ENCODE measurements at regions not wholly inside any gene's neighbourhood (a gene's known extent, or its start where the extent isn't known, plus 50 kb on each side); places are given as distances from the start of the nearest gene placed in this dataset.

- TF ChIP-seq CTCF (IDR thresholded peaks at IDR 0.05) (no peak), POLR2A (IDR thresholded peaks at IDR 0.05) (no peak)
Observed at GRCh38 chr10:36048236-36048635, 406.1 kb upstream of the FZD8 start.

Measured in right lobe of liver (tissue), 4 donors.